ENCODE measurements at regions not wholly inside any gene's neighbourhood (a gene's known extent, or its start where the extent isn't known, plus 50 kb on each side); places are given as distances from the start of the nearest gene placed in this dataset.

GRCh38 chr2:23096906-23097602 lies 287.9 kb upstream of the KLHL29 start:
- H3K4me3 Mint-ChIP-seq = no peak overlapping the region

DNA sequence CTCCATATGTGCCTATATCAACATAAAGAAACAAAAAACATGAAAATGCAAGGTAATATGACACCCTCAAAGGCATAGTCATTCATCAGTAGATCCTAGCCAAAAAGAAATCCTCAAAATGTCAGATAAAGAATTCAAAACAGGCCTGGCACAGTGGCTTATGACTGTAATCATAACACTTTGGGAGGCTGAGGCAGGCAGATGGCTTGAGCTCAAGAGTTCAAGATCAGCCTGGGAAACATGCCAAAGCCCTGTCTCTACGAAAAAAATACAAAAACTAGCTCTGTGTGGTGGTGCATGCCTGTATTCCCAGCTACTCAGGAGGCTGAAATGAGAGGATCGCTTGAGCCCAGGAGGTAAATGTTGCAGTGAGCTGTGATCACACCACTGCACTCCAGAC lies 284.6 kb upstream of the KLHL29 start:
- H3K27me3 Mint-ChIP-seq (ENCODE audit: low read depth) = no peaks in the 10 kb centered on the region
- H3K9me3 Mint-ChIP-seq = no peaks in the 10 kb centered on the region
- H3K36me3 Mint-ChIP-seq = no peaks in the 10 kb centered on the region
- H3K27ac Mint-ChIP-seq = no peak overlapping the region
- TF ChIP-seq GRHL2 (CRISPR knock-in tag; IDR thresholded peaks at IDR 0.05; ENCODE audit: insufficient replicate concordance, severe bottlenecking) = no peak
- CTCF ChIA-PET = no interaction called here
- ATAC-seq = no peak
- 0 out of 2 replicates have a peak, but pooled peaks cover 4% of the 10 kb centered on the region for H3K4me1 Mint-ChIP-seq
- POLR2A ChIA-PET = interaction anchor here (0.5 kb wide), 1 partner anchor 39 kb away, joined by 3 read pairs; no protein-coding TSS in a partner anchor
- no peak overlapping the region for H3K4me3 Mint-ChIP-seq
- no peak for DNase-seq (ENCODE audit: low spot score)

More at GRCh38 chr2:23096906-23097602, 287.9 kb upstream of the KLHL29 start:
- Mint-ChIP-seq H3K27ac (no peak overlapping the region), H3K4me1 (no peaks in the 10 kb centered on the region), H3K9me3 (no peaks in the 10 kb centered on the region), H3K36me3 (no peaks in the 10 kb centered on the region), H3K27me3 (ENCODE audit: low read depth) (no peaks in the 10 kb centered on the region)
- no peak for ATAC-seq
- DNase-seq (ENCODE audit: low spot score) = no peak
- POLR2A ChIA-PET = no interaction called here
- TF ChIP-seq USF1 (CRISPR knock-in tag; IDR thresholded peaks at IDR 0.05) (no peak), IRF1 (CRISPR knock-in tag; IDR thresholded peaks at IDR 0.05) (no peak), MLX (CRISPR knock-in tag; IDR thresholded peaks at IDR 0.05) (no peak)
- CTCF ChIA-PET = no interaction called here

- no peak for ATAC-seq
- Mint-ChIP-seq H3K36me3 (no peaks in the 10 kb centered on the region; the same call in 1 of the 2 replicates), H3K27me3 (ENCODE audit: low read depth) (no peaks in the 10 kb centered on the region)
Measured at GRCh38 chr2:23106242-23106785, 278.7 kb upstream of the KLHL29 start.

More at GRCh38 chr2:23106242-23106785, 278.7 kb upstream of the KLHL29 start:
- ChIA-PET CTCF (interaction anchor here (0.9 kb wide), 1 partner anchor 15 kb away, joined by 3 read pairs; no protein-coding TSS in a partner anchor), POLR2A (no interaction called here)
- H3K27ac Mint-ChIP-seq = no peak overlapping the region
- H3K9me3 Mint-ChIP-seq = peaks cover 19% of the 10 kb centered on the region
- H3K4me1 Mint-ChIP-seq = 0 out of 2 replicates have a peak, but pooled peaks cover 4% of the 10 kb centered on the region
- TF ChIP-seq E2F4 (CRISPR knock-in tag; IDR thresholded peaks at IDR 0.05; ENCODE audit: borderline replicate concordance, low read depth) (no peak), ZNF232 (CRISPR knock-in tag; IDR thresholded peaks at IDR 0.05) (no peak), ZNF423 (CRISPR knock-in tag; IDR thresholded peaks at IDR 0.05) (no peak), ZNF317 (CRISPR knock-in tag; IDR thresholded peaks at IDR 0.05; ENCODE audit: borderline replicate concordance, low read depth) (no peak), MLX (CRISPR knock-in tag; IDR thresholded peaks at IDR 0.05) (no peak), ATF1 (CRISPR knock-in tag; IDR thresholded peaks at IDR 0.05) (no peak), CREB1 (CRISPR knock-in tag; IDR thresholded peaks at IDR 0.05) (no peak), NR3C1 (CRISPR knock-in tag; conservative IDR thresholded peaks at IDR 0.05; ENCODE audit: low read depth) (no peak), IRF1 (CRISPR knock-in tag; IDR thresholded peaks at IDR 0.05) (no peak), JAZF1 (CRISPR knock-in tag; IDR thresholded peaks at IDR 0.05) (no peak)
- TF ChIP-seq, protein P1, sequence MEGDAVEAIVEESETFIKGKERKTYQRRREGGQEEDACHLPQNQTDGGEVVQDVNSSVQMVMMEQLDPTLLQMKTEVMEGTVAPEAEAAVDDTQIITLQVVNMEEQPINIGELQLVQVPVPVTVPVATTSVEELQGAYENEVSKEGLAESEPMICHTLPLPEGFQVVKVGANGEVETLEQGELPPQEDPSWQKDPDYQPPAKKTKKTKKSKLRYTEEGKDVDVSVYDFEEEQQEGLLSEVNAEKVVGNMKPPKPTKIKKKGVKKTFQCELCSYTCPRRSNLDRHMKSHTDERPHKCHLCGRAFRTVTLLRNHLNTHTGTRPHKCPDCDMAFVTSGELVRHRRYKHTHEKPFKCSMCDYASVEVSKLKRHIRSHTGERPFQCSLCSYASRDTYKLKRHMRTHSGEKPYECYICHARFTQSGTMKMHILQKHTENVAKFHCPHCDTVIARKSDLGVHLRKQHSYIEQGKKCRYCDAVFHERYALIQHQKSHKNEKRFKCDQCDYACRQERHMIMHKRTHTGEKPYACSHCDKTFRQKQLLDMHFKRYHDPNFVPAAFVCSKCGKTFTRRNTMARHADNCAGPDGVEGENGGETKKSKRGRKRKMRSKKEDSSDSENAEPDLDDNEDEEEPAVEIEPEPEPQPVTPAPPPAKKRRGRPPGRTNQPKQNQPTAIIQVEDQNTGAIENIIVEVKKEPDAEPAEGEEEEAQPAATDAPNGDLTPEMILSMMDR (IDR thresholded peaks at IDR 0.05) = no peak
- no peak overlapping the region for H3K4me3 Mint-ChIP-seq
- DNase-seq (ENCODE audit: low spot score) = no peak

All from WTC11 (cell line).